ENCODE measurements at regions not wholly inside any gene's neighbourhood (a gene's known extent, or its start where the extent isn't known, plus 50 kb on each side); places are given as distances from the start of the nearest gene placed in this dataset.

DNA sequence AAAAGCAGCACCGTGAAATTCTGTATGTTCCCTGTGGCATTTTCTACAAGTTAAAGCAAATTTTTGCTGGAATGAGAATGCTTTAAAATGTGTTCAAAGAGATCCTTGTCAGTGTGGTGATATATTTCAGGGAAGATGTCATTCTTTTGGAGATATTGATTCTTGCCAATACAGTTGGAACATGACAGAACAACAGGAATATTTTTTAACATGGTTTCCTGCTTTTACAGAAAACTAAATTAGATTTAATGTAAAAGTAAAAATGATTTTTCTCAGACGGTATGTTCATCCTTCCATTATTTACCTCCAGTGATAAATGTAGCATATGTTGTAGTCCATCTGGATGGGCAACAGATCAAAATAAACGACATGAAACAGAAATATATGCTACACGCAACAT is 474.8 kb downstream of the TMA16 start:
- H3K4me1 ChIP-seq (ENCODE audit: low read depth): peaks cover 6% of the 10 kb centered on the region
- TF ChIP-seq, protein P1, sequence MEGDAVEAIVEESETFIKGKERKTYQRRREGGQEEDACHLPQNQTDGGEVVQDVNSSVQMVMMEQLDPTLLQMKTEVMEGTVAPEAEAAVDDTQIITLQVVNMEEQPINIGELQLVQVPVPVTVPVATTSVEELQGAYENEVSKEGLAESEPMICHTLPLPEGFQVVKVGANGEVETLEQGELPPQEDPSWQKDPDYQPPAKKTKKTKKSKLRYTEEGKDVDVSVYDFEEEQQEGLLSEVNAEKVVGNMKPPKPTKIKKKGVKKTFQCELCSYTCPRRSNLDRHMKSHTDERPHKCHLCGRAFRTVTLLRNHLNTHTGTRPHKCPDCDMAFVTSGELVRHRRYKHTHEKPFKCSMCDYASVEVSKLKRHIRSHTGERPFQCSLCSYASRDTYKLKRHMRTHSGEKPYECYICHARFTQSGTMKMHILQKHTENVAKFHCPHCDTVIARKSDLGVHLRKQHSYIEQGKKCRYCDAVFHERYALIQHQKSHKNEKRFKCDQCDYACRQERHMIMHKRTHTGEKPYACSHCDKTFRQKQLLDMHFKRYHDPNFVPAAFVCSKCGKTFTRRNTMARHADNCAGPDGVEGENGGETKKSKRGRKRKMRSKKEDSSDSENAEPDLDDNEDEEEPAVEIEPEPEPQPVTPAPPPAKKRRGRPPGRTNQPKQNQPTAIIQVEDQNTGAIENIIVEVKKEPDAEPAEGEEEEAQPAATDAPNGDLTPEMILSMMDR (IDR thresholded peaks at IDR 0.05; ENCODE audit: low read depth, low read length): no peak

DNA sequence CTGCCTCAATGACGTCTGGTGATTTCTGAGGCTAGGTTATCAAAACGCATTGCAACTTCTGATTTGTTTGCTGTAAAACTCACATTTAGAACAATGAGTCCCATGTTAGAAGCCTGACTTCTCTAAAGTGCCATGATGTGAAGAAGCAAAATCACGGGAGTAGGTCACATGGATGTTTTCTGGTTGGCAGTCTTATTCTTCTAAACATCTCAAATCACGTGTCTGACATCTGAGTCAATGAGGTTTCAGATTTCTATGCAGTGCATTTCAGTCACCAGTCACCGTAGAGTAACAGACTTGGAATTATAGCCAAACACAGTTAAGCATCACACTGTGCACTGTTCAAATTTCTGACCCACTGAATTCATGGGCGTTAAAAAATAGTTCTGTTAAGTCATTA is 482.1 kb downstream of the TMA16 start:
- H3K27ac ChIP-seq: no peak overlapping the region
- H3K36me3 ChIP-seq: no peaks in the 10 kb centered on the region
- H3K27me3 ChIP-seq: no peaks in the 10 kb centered on the region
- no peaks in the 10 kb centered on the region for H3K4me1 ChIP-seq (ENCODE audit: low read depth)
- H3K9me3 ChIP-seq (ENCODE audit: low read depth): no peaks in the 10 kb centered on the region
- no peak overlapping the region for H3K4me3 ChIP-seq
- no peak for DNase-seq (ENCODE audit: low read depth in 1 of 2, low spot score in 1 of 2)
- TF ChIP-seq, protein P1 (IDR thresholded peaks at IDR 0.05; ENCODE audit: low read depth, low read length): no peak

More for the DNA sequence above, 474.8 kb downstream of the TMA16 start:
- Histone ChIP-seq H3K36me3 (no peaks in the 10 kb centered on the region), H3K27me3 (no peaks in the 10 kb centered on the region), H3K9me3 (ENCODE audit: low read depth) (no peaks in the 10 kb centered on the region), H3K27ac (no peak overlapping the region), H3K4me3 (no peak overlapping the region)
- DNase-seq (ENCODE audit: low read depth in 1 of 2, low spot score in 1 of 2): no peak

DNA sequence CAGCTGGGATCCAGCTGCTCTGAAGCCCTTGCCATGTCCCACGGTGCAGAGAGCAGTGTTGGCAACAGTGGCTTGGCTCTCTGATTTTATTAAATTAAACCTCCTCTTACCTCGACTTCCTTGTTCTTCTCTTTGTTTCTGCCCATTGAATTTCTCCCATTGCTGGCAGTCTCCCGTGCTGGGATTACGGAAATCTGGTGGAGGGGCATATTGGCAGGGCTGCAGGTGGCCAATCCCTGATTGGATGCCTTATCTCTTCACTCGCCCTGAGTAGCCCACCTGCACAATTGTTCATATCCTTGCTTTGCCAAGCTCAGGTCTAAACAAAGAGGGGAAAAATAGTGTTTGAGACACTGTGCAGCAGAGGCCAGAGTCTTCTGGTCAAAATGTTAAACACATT is 493.9 kb downstream of the TMA16 start:
- no peaks in the 10 kb centered on the region for H3K27me3 ChIP-seq
- no peak overlapping the region for H3K4me3 ChIP-seq
- no peaks in the 10 kb centered on the region for H3K4me1 ChIP-seq (ENCODE audit: low read depth)
- DNase-seq (ENCODE audit: low read depth in 1 of 2, low spot score in 1 of 2): no peak
- H3K27ac ChIP-seq: no peak overlapping the region
- TF ChIP-seq, protein P1 (IDR thresholded peaks at IDR 0.05; ENCODE audit: low read depth, low read length): no peak
- no peaks in the 10 kb centered on the region for H3K9me3 ChIP-seq (ENCODE audit: low read depth)
- no peaks in the 10 kb centered on the region for H3K36me3 ChIP-seq

DNA sequence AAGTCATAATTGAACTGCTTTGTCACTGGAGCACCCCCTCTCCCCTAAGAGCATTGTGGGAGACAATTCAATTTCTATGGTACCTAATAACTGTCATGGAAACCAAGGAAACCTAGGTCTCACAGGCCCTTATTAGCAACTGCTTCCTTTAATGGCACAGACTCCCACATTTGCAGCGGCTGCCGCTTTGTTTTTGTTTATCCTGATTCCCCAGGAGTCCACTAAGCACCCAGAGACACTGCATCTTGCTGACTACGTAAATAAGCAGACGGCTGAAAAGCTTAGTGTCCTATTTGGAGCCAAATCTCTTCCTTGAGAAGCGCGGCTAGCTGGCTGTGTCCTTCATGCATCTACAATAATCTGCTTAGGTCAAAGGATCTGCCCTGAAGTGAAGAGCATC is 494.4 kb downstream of the TMA16 start:
- Histone ChIP-seq H3K9me3 (ENCODE audit: low read depth) (no peaks in the 10 kb centered on the region), H3K27me3 (no peaks in the 10 kb centered on the region), H3K4me3 (no peak overlapping the region), H3K4me1 (ENCODE audit: low read depth) (no peaks in the 10 kb centered on the region), H3K36me3 (no peaks in the 10 kb centered on the region), H3K27ac (no peak overlapping the region)
- no peak for DNase-seq (ENCODE audit: low read depth in 1 of 2, low spot score in 1 of 2)
- TF ChIP-seq, protein P1 (IDR thresholded peaks at IDR 0.05; ENCODE audit: low read depth, low read length): no peak

DNA sequence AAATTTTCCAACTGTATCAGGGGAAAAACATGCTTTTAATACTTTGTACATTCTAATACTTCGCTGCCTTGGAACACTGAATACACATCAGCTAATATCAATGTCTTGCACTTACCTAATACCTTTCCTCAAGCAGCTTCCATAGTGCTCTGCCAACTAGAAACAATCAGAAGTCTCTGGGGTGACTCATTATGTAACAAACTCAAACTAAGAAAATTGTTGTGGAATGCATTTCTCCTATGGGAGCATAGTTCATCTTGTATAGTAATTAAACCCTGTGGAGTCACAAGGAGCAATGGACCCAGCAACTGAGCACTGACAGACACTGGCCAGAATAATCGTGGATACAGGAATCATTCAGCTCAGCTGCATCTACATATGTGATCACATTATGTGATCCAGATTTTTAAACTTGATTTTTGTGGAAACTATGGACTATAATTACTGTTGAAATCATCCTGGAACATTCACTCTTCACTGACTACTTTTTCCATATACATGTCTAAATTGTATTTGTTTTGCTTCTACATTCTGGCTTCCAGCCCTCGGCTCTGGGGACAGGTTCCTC is 496.9 kb downstream of the TMA16 start:
- Histone ChIP-seq H3K27ac (no peak overlapping the region), H3K36me3 (no peaks in the 10 kb centered on the region), H3K27me3 (no peaks in the 10 kb centered on the region), H3K9me3 (ENCODE audit: low read depth) (no peaks in the 10 kb centered on the region), H3K4me3 (no peak overlapping the region), H3K4me1 (ENCODE audit: low read depth) (no peaks in the 10 kb centered on the region)
- TF ChIP-seq, protein P1 (IDR thresholded peaks at IDR 0.05; ENCODE audit: low read depth, low read length): no peak
- no peak for DNase-seq (ENCODE audit: low read depth in 1 of 2, low spot score in 1 of 2)

DNA sequence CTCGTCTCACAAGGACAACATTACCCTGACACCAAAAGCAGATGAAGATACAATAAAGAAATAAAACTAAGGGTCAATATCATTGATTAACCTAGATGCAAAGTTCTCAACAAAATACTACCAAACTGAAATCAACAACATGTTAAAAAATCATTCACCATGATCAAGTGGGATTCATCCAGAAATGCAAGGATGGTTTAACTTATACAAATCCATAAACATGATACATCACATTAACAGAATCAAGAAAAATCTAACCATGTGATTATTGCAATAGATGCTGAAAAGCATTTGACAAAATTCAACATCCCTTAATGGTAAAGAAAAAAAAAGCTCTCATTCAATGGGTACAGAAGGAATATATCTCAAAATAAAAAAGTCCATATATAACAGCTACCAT is 514.9 kb downstream of the TMA16 start:
- no peak for DNase-seq (ENCODE audit: low read depth in 1 of 2, low spot score in 1 of 2)
- H3K4me3 ChIP-seq: no peak overlapping the region
- H3K9me3 ChIP-seq (ENCODE audit: low read depth): no peaks in the 10 kb centered on the region
- no peak overlapping the region for H3K27ac ChIP-seq
- H3K36me3 ChIP-seq: no peaks in the 10 kb centered on the region
- H3K27me3 ChIP-seq: no peaks in the 10 kb centered on the region
- TF ChIP-seq, protein P1 (IDR thresholded peaks at IDR 0.05; ENCODE audit: low read depth, low read length): no peak
- no peaks in the 10 kb centered on the region for H3K4me1 ChIP-seq (ENCODE audit: low read depth)
